NCI-H1417 treated with DMSO at 0.1 percent for 48 hours (cell line): ENCODE measurements at regions not wholly inside any gene's neighbourhood (a gene's known extent, or its start where the extent isn't known, plus 50 kb on each side); places are given as distances from the start of the nearest gene placed in this dataset.
"Not testable (repeated sequence)": the region's sequence is repeated elsewhere in the genome, so short reads cannot be mapped to it uniquely, and the experiment has no call there.

Experiments used
- DNase-seq: peaks from one replicate; lab custom pipeline; 2025; lab: John Stamatoyannopoulos, UW

- DNase-seq = no peak
Measured at GRCh38 chr12:87679251-87679650, 349.9 kb downstream of the C12orf50 start.

DNA sequence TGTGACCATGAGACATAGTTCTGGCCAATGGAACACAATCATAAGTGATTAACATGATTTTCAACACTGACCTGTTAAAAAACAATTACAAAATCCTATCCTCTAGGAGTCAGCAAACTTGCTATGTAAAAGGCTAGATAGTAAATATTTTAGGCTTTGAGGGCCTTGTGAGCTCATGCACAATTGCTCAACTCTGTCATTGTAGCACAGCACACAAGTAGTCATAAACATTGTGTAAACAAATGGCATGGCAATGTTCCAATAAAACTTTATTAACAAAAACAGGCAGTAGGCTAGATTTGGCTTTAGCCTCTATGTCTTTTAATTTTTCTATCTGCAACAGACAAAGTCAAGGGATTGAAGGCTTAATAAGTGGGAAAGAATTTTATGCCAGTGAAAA lies 350.7 kb downstream of the C12orf50 start:
- DNase-seq = no peak

GRCh38 chr12:87676731-87677130 lies 352.5 kb downstream of the C12orf50 start:
- DNase-seq = no peak

- no peak for DNase-seq
Measured at GRCh38 chr12:87671757-87672156, 357.4 kb downstream of the C12orf50 start.

GRCh38 chr12:87670448-87670847 lies 358.8 kb downstream of the C12orf50 start:
- no peak for DNase-seq

DNA sequence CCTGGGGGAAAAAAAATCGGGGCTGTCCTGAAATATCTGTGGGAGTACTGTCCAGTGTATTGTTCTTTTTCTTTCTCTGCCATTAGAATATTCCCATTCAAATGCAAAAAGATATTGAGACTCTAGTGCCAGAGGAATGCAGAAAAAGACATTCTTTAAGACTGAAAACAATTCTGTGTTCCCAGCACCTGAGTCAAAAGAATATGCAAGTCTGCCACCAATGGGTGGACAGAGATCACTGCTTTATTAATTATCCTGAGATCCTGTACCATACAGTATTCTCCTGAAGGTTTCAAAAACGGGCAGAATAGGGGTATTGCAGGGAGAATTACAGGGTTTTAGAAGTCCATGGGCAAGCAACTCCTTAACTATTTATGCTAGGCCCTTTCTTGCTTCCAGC lies 361.8 kb downstream of the C12orf50 start:
- DNase-seq = no peak

DNA sequence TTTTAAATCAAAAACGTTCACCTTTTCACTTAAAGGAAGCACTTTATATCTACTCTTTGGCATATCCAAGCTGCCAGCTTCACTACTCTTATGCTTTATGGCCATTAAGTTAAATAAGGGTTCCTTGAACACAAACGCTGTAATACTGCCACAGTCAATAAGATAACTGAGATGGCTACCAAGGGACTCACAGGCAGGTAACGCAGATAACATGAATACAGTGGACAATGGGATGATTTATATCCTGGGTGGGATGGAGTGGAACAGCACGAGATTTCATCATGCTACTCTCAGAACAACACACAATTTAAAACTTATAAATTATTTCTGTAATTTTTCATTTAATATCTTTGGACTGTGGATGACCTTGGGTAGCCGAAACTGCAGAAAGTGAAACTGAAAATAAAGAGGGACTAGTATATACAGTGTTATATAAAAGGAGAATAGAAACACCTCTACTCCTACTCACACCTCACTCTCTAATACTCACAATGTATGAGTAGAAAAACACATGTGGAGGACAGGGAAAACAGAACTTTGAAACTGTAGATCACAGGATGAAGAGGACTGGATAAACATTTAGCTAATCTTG lies 367.3 kb downstream of the C12orf50 start:
- no peak for DNase-seq

GRCh38 chr12:87660987-87661774 lies 368.0 kb downstream of the C12orf50 start:
- DNase-seq = no peak

DNA sequence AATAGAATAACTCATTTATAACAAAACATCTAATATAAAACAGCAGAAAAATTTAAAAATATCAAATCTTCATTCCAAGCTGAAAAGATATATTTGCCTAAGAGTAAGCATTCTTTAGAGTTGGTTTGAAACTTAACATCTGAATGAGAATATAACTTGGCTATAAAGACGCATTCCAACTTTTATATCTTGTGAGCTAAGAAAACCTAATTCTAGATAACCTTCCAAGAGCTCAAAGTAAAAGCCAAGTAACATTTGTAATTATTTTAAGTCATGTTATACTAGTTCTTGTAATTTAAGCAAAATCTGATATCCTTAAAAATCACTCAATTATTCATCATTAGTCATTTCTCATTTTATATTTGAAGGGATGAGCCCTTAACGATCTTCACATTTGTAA lies 368.9 kb downstream of the C12orf50 start:
- DNase-seq = no peak

DNA sequence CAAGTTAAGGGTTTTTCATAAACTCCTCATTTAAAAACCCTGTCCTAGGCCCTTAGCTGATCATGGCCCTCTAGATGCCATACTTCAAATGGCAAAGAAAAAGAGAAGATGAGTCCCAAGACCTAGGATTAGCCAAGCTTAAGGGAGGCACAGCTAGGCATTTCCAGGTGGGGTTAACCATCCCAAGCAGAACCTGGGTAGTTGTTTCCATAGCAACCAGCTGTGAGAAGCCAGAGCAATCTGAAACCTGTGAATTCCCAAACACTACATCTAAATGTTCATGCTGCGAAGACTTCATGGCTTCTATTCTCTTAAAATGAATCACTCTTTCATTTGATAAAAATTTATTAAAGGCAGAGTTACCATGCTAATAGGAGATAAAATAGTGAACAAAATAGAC lies 372.9 kb downstream of the C12orf50 start:
- DNase-seq = no peak

- no peak for DNase-seq
Measured at GRCh38 chr12:87651670-87652425, 377.4 kb downstream of the C12orf50 start.

DNA sequence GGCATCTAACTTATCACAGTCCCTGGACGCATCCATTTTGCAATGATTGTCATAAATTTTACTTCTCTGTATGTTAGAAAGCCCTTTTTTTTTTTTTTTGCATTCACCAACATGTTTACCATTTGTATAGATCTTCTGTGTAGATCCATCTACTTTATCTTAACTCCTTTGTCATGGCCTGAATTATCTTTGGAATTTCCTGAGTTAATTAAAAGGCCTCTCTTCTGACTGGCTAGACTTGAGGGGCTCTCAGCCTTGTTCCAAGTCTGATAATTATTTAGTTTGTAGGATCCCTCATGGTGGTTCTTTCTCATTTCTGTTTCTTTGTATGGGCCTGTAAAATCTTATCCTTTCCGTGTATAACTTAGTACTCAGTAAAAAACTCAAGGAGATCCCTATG lies 387.0 kb downstream of the C12orf50 start:
- DNase-seq = no peak

DNA sequence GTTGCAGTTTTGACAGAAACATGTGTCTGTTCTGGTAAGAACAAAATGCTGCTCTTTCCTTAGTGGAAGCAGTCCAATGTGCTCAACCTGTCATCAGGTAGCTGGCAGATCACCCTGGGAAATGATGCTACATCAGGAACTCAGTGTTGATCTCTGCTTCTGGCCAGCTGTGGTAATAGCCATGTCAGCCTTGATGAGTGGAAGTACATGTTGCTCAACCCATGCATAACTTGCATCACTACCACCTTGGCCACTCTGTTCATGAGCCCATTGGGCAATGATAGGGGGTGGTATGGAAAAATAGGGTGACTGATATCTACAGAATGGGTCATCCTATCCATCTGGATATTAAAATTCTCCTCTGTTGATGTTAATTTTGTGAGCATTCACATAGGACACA lies 411.0 kb downstream of the C12orf50 start:
- DNase-seq = no peak

- DNase-seq = no peak
Measured at GRCh38 chr12:87612996-87613395, 416.2 kb downstream of the C12orf50 start.

- no peak for DNase-seq
Measured at GRCh38 chr12:87608321-87608720, 420.9 kb downstream of the C12orf50 start.

- no peak for DNase-seq
Measured at GRCh38 chr12:87603727-87604126, 425.5 kb downstream of the C12orf50 start.

DNA sequence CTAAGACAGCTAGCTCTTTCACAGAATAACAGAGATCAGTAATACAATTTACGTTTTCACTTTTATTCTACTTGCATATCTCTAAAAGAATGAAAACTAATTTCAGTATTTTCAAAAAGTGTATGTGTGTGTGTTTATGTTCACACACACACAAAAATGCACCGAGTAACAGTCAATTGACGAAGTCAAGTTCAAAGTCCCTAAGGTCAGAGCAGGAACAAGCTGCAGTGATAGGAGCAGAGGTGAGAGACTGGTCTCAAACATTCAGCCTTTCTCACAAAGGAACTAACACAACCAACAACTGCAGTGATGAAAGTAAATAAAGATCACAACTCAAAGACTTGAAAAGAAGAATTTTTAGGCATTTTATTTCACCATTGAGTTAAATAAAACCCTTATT lies 429.7 kb downstream of the C12orf50 start:
- DNase-seq = no peak

GRCh38 chr12:87597114-87597513 lies 432.1 kb downstream of the C12orf50 start:
- no peak for DNase-seq

GRCh38 chr12:87596636-87597035 lies 432.6 kb downstream of the C12orf50 start:
- no peak for DNase-seq

- DNase-seq = no peak
Measured at GRCh38 chr12:87596134-87596533, 433.1 kb downstream of the C12orf50 start.

DNA sequence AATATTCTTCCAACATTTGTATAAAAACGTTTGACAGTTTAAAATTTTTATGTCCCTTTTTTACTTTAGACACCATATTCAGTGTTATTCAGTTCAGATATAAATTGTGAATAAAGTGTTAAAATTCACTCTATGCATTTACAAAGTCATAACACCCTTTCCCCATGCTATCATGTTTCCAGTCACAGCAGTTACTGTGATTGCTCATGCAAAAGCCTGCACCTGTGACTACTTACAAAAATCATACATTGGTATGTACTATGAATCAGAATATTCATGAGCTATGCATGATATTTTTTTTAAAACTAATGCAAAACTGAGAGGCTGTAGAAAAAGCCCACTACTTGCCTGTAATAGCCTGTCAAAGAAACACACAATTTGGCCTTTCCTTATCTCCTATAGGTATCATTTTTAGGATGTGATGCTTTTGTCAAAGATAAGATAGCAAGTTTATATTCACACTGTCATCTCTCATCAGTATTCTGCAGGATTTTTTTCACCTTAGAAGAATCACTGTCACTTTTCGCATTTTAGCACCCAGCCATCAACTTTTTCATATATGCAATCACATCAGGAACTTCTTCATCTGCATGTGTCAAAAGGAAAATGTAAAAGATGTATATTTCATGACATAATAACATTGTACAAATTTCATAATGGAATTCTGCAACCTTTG lies 443.2 kb downstream of the C12orf50 start:
- no peak for DNase-seq

DNA sequence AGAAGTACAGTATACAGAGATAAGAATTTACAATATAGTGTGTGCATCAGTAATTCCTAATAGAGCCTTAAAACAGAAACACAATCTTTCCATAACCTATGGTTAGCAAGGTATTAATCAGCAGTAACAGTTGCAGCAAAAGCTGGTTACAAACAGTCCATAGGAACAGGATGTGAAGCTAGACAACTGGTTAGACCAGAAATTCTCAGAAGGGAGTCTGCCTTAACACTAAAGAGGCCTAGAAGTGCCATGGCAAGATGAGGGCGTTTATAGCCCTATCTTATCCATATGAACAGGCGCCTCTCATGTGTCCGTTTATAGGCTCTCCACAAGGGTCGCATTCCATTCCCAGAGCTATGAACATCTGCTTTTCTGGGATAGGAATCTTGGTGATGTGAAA lies 450.1 kb downstream of the C12orf50 start:
- DNase-seq = not testable (repeated sequence)

DNA sequence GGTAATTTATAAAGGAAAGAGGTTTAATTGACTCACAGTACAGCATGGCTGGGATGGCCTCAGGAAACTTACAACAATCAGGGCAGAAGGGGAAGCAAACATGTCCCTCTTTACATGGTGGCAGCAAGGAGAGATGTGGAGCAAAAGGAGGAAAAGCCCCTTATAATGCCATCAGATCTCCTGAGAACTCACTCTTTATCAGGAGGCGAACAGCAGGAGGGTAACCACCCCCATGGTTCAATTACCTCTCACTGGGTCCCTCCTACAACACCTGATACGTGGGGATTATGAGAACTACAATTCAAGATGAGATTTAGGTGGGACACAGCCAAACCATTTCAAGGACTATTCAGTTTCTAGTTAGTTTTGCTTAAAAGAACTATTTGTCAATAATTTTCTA lies 453.3 kb downstream of the C12orf50 start:
- DNase-seq = no peak
